Activated T-cell treated with anti-CD3 and anti-CD28 coated beads for 48 hours (primary cell): ENCODE measurements at regions not wholly inside any gene's neighbourhood (a gene's known extent, or its start where the extent isn't known, plus 50 kb on each side); places are given as distances from the start of the nearest gene placed in this dataset.
"Not testable (repeated sequence)": the region's sequence is repeated elsewhere in the genome, so short reads cannot be mapped to it uniquely, and the experiment has no call there.

Experiments
- DNase-seq: peaks from one replicate; pipeline ENCODE4 v3.0.0-alpha.2; 2020; ENCODE audit warnings: low read depth

DNA sequence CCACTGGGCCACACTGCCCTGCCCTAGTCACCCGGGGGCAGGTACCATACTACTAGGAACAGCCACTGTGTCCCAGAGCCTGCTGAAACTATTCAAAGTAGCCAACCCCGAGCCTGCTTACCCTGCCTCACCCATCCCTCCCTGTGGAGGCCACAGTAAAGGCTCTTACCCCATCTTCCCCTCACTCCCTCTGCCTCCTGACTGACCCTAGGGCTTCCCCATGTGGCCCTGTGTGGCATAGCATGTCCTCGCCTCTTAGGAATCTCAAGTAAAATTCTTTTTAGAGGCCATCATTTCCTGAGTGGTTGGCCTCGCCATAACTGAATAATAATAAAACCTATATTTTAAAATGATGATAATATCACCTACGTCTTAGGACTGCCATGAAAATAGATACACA, 112.2 kb upstream of the SLC6A11 start:
- no peak for DNase-seq

DNA sequence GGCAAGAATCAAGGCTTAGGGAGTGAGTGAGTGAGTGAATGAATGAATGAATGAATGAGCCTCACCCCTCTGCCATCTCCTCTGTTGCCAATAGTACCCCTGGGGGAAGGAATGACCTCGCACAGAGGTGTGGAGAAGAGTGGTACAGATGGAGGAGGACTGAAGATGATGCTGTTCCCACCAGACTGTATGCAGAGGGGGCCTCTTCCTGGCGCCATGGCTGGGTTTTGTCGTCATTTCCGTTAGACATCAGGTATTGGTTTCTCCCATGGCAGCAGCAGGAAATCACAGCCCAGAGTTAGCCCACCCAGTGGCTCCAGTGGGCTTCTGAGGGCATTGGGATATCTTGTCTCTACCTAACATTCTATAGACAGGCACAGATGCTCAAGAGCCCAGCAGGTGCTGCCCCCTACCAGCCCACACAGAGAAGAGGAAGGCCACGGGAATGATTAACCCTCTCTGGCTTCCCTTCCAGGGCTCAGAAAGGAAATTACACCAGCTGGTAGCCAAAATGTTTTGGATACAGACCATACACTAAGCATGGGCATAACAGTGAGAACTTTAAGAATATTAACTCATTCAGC, 109.8 kb upstream of the SLC6A11 start:
- no peak for DNase-seq

GRCh38 chr3:10706740-10707399, 109.2 kb upstream of the SLC6A11 start:
- DNase-seq, result no peak

DNA sequence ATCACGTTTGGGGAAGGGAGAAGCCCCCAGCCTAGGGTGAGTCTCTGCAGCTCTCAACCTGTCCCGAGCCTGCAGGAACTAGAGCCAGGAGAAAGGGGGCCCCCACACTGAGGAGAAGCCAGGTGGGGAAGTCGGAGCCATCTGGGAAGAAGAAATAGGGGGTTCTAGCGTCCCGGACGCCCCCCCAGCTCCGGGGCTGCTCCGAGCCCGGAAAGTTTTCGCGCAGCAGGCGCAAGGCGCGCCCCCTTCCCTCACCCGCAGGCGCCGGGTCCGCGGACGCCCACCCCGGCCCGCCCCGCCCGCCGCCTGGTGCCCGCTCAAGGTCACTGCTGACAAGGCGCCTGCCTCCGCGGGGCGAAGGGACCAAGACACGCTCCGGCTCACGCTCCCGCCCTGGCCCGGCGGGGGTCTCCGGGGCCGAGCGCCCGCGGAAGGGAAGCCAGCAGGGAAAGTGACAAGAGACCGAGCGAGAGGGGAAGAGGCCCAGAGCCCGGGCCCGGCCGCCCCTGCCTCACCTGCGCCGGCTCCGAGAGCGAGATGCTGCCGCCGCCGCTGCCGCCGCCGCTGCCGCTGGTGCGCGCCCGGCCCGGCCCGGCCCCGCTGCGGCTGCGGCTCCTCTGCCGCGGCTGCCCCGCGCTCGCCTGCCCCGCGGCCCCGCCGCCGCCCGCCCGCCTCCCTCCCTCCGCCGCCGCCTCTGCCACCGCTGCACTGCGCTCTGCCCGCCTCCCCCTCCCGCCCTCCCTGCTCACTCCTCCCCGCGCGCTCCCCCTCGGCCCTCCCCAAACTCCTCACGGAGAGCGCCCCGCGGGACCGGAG, 108.4 kb upstream of the SLC6A11 start:
- no peak for DNase-seq

DNA sequence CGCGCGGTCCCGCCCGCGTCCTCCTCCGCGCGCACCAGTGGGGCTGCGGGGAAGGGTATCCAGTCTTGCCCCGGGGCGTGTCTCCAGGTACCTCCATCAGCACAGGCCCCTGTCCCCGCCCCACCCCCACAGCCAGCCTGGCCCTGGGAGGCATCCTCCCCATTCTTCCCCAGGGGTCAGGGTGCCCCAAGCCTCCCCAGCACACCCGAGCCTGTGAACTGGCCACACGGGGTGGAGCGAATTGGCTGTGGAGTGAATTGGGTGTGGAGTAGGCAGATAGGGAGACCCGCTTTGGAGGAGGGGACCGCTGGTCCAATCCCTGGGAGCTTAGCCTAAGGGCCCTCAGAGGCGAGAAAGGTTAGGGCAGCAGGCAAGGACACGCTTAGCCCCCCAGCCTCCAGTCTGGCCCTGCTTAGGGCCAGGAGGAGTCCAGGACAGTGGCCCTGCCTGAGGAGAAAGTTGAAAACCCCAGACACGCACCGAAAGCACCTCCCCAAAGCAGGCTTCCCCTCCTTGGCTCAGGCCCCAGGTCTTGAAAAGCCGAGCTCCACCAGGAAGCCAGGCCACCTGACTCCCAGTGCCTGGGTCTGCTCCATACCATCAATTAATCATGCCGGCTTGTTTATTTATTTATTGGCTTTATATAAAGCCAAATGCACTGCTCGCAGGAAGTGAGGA, 107.7 kb upstream of the SLC6A11 start:
- DNase-seq, result no peak

DNA sequence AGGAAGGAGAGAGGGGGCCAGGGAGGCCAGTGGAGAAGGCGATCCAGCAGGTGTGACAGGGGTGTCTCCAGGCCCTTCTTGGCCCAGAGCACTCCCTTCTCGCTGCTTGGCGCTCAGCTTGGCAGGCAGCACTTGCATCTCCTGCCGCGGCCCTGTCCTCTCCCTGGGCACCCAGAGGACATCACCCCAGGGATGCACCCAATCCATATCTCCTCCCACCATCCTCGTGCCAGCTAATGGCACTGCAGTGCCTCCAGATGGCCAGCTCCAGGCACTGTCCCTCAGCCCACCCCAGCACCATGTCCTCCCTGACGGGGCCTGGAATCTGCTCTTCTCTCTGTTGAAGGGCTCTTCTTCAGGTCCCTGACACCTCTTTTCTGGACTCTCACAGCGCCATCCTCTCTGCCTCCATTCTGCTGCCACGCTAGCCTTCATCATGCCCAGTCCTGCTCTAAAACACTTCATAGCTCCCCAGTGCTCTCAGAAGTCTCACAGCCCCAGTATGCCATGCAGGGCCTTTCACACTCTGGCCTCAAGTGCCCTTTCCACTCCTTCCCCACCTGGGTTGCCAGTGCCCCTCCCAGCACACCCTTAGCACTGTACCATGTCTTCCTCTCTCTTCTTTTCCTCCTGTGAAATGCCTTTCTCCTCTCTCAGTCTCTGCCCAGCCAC, 106.8 kb upstream of the SLC6A11 start:
- no peak for DNase-seq

GRCh38 chr3:10712121-10712520, 103.9 kb upstream of the SLC6A11 start:
- no peak for DNase-seq

DNA sequence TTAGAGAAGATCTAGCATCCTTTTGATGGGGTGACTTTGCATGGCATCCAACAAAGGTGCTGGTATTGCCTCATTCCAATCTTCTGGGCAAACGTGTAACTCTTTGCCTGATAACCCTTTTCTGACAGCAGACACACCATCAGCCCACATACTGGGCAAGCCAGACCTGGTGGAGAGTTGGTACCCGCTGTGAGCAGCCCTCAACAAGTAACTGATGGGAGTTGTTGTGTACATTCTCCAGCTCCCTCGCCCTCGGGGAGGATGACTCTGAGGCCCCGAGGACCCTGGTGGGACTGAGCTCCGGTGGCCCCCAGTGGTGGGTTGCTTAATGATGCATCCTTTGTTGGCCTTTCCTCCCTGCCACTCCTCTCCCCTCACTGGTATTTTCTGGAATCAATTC, 102.4 kb upstream of the SLC6A11 start:
- DNase-seq, result no peak

DNA sequence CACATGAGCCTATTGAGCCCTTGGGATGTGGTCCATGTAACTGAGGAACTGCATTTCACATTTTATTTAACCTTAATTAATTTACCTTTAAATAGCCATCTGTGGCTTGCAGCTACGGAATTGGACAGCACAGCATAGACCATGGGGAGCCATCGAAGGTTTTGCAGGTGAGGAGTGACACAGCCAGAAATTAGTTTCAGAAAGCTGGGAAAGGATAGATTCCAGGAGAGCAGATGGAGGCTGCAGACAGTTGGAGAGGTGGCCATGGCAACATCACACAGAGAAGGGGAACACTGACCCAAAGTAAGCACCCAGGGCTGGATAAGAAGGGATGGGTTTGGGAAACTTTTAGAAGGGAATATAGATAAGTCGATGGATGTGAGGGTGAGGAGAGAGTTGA, 100.1 kb upstream of the SLC6A11 start:
- no peak for DNase-seq

DNA sequence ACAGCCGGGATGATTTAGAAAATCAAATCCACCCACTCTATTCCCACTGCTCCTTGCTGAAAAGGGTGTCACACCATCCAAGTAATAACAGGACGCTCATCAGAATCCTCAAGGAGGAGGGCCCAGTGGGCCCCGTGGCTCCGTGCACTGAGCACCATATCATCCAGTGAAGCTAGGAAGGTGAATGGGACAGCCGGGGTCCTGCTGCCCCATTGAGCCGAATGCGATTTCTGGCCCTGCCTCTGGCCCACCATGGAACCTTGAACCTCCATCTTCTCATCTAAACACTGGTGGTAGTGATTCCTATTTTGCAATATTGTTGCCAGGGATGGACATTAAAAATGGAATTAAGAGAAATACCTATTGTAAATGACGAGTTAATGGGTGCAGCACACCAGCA, 99.1 kb upstream of the SLC6A11 start:
- no peak for DNase-seq

GRCh38 chr3:10717756-10718155, 98.3 kb upstream of the SLC6A11 start:
- no peak for DNase-seq

- no peak for DNase-seq
Measured at GRCh38 chr3:10721101-10721500, 94.9 kb upstream of the SLC6A11 start.

- no peak for DNase-seq
Measured at GRCh38 chr3:10722911-10723310, 93.1 kb upstream of the SLC6A11 start.

- DNase-seq, result no peak
Measured at GRCh38 chr3:10723991-10724390, 92.0 kb upstream of the SLC6A11 start.

DNA sequence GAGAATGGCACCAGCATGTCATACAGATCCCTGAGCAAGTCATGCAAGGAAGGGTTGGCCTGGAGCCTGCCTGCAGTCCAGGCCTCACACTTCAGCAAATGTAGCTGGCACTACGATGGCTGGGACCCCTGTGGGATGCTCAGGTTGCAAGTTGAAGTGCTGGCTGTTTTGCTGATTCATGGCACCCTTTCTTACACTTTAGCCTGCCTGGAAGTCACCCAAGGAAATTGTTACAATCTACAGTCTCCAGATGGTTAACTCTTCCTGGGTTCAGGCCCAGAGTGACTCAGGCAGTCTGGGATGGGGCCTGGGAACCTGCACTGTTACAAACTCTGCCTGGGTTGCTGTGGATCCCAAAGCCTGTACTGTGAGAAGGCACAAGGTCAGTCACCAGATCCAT, 91.0 kb upstream of the SLC6A11 start:
- DNase-seq, result no peak

DNA sequence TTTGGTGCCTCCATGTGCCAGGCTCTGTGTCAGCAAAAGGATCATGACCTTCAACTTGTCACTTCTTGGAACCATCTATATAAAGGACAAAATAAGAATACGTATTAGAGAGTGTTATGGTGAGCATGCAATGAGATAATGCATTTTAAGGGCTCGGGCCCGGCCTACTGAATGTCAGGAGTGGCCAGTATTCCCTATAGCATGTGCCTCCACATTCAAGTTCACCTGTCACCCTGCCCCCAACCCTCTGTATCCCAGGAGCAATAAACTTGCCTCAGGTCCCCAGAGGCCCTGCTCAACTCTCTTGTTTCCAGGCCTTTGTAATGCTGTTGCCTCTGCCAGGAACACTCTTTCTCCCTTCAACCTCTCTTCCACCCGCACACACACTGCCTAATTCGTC, 90.2 kb upstream of the SLC6A11 start:
- no peak for DNase-seq

- DNase-seq, result no peak
Measured at GRCh38 chr3:10726787-10727186, 89.2 kb upstream of the SLC6A11 start.

GRCh38 chr3:10729439-10729838, 86.6 kb upstream of the SLC6A11 start:
- DNase-seq, result no peak

DNA sequence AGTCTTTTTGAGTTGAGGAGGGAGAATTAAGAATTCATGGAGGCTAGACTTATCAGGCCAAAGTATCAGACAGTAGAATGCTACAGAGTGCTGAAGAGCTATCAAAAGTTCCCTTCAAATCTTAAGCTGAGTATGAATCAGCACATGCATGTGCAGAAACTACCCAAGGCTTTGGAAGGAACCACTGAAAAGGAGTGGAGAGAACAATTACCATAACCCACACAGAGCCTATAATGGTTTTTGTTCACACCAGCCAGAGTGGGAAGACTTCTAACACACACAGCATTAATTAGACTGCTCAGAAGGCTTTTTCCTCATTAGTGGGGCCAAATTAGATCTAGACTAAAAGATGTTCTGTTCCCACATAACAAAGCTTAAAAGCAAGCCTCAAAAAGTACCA, 83.7 kb upstream of the SLC6A11 start:
- DNase-seq, result no peak

GRCh38 chr3:10733297-10733696, 82.7 kb upstream of the SLC6A11 start:
- DNase-seq, result no peak

GRCh38 chr3:10736444-10736843, 79.6 kb upstream of the SLC6A11 start:
- DNase-seq, result not testable (repeated sequence)

DNA sequence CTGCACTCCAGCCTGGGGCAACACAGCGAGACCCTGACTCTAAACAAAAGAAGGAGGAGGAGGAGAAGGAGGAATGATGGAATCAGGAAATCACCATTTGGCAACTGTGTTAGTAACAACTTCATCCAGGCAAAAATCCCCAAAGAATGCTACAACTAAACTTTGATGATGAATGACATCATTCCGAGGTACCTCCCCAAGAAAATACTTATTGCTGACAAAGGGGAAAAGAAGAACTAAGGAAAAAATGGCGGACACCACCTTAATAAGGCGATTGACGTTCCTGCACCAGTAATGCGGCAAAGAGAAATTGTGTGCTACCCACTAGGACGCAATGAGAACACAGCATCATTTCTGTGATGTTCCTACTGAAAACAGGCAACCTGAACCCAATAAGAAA, 78.2 kb upstream of the SLC6A11 start:
- no peak for DNase-seq
